ENCODE measurements at regions not wholly inside any gene's neighbourhood (a gene's known extent, or its start where the extent isn't known, plus 50 kb on each side); places are given as distances from the start of the nearest gene placed in this dataset.

DNA sequence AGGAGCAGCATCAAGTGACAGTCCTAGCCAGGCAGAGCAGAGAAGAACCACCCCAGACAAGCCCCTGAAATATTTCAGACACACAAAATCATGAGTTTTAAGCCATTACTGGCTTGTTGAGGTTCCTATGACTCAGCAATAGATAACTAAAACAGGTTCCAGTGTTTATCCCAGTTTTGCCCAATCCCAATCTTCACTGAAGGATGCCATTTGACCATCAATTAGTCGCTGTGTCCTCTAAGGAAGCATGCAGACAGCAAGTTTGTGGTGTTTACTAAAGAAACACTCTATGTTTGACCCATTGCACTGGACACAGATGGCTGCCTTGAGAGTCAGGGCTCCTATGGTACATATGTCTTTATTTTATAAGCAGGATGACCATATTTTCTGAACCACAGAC is 186.7 kb downstream of the SYK start:
- no peak for TF ChIP-seq POLR2A (IDR thresholded peaks at IDR 0.05)
- TF ChIP-seq, protein P1, sequence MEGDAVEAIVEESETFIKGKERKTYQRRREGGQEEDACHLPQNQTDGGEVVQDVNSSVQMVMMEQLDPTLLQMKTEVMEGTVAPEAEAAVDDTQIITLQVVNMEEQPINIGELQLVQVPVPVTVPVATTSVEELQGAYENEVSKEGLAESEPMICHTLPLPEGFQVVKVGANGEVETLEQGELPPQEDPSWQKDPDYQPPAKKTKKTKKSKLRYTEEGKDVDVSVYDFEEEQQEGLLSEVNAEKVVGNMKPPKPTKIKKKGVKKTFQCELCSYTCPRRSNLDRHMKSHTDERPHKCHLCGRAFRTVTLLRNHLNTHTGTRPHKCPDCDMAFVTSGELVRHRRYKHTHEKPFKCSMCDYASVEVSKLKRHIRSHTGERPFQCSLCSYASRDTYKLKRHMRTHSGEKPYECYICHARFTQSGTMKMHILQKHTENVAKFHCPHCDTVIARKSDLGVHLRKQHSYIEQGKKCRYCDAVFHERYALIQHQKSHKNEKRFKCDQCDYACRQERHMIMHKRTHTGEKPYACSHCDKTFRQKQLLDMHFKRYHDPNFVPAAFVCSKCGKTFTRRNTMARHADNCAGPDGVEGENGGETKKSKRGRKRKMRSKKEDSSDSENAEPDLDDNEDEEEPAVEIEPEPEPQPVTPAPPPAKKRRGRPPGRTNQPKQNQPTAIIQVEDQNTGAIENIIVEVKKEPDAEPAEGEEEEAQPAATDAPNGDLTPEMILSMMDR (IDR thresholded peaks at IDR 0.05): no peak

All from esophagus squamous epithelium (tissue), 4 donors.